GF-D8 (cell line): ENCODE measurements at regions not wholly inside any gene's neighbourhood (a gene's known extent, or its start where the extent isn't known, plus 50 kb on each side); places are given as distances from the start of the nearest gene placed in this dataset.

Experiments
- DNase-seq: peaks from one replicate; lab custom pipeline; 2025; lab: John Stamatoyannopoulos, UW

- DNase-seq: no peak
Observed at GRCh38 chr3:5618170-5618569, 430.7 kb downstream of the EDEM1 start.

GRCh38 chr3:5630406-5630805 lies 442.9 kb downstream of the EDEM1 start:
- no peak for DNase-seq

- DNase-seq: no peak
Observed at GRCh38 chr3:5633960-5634359, 446.5 kb downstream of the EDEM1 start.

- no peak for DNase-seq
Observed at GRCh38 chr3:5634411-5634810, 446.9 kb downstream of the EDEM1 start.

GRCh38 chr3:5635746-5636145 lies 448.2 kb downstream of the EDEM1 start:
- DNase-seq: no peak

- DNase-seq: no peak
Observed at GRCh38 chr3:5638550-5638949, 451.0 kb downstream of the EDEM1 start.

- DNase-seq: no peak
Observed at GRCh38 chr3:5644773-5645670, 457.5 kb downstream of the EDEM1 start.

- DNase-seq: no peak
Observed at GRCh38 chr3:5645692-5646410, 458.3 kb downstream of the EDEM1 start.

- no peak for DNase-seq
Observed at GRCh38 chr3:5650303-5650702, 462.8 kb downstream of the EDEM1 start.

- DNase-seq: no peak
Observed at GRCh38 chr3:5651351-5651750, 463.8 kb downstream of the EDEM1 start.

- DNase-seq: no peak
Observed at GRCh38 chr3:5653426-5654143, 466.1 kb downstream of the EDEM1 start.

- peak; percentile 20 for DNase-seq
Observed at GRCh38 chr3:5657106-5657505, 469.6 kb downstream of the EDEM1 start.

GRCh38 chr3:5663601-5664000 lies 476.1 kb downstream of the EDEM1 start:
- no peak for DNase-seq

- no peak for DNase-seq
Observed at GRCh38 chr3:5666455-5666854, 478.9 kb downstream of the EDEM1 start.

- no peak for DNase-seq
Observed at GRCh38 chr3:5673521-5673920, 486.0 kb downstream of the EDEM1 start.

GRCh38 chr3:5675319-5675718 lies 487.8 kb downstream of the EDEM1 start:
- no peak for DNase-seq

- no peak for DNase-seq
Observed at GRCh38 chr3:5677555-5677954, 490.0 kb downstream of the EDEM1 start.

- no peak for DNase-seq
Observed at GRCh38 chr3:5678248-5678647, 490.7 kb downstream of the EDEM1 start.

- DNase-seq: no peak
Observed at GRCh38 chr3:5678844-5679243, 491.3 kb downstream of the EDEM1 start.

- DNase-seq: no peak
Observed at GRCh38 chr3:5687230-5687629, 499.7 kb downstream of the EDEM1 start.

- DNase-seq: no peak
Observed at GRCh38 chr3:5690490-5690889, 503.0 kb downstream of the EDEM1 start.

- no peak for DNase-seq
Observed at GRCh38 chr3:5690904-5691532, 503.5 kb downstream of the EDEM1 start.
